Pancreas (tissue), 10 donors: ENCODE measurements at regions not wholly inside any gene's neighbourhood (a gene's known extent, or its start where the extent isn't known, plus 50 kb on each side); places are given as distances from the start of the nearest gene placed in this dataset.

Source experiments
- ATAC-seq, 4 donors: fragments of 200-7000 bp; cut with Tn5 transposase; one replicate each; pipeline versions ENCODE4 v1.8.0 to v1.9.1; 2020; ENCODE audit warnings: mild to moderate bottlenecking in 4 of 4, moderate library complexity in 4 of 4
- DNase-seq, 6 donors: peaks; one replicate each; pipeline ENCODE4 v3.0.0-alpha.2; 2020
- FAIRE-seq: peaks from 2 replicates; lab custom pipeline; 2012; peaks lifted over from hg19 to GRCh38; lab: Jason Lieb, UNC
- H3K27ac ChIP-seq, 4 donors: fragments of 200-600 bp; sonication (generic); 1 replicate in 3 of 4; 2 replicates in 1 of 4; pipeline versions ENCODE4 v1.5.0 to v1.8.0; 2020
- H3K27me3 ChIP-seq, 4 donors: fragments of 200-600 bp; one replicate each; pipeline ENCODE4 v1.8.0; 2021
- H3K36me3 ChIP-seq, 3 donors: fragments of 200-600 bp; sonication (generic) in 1 of 3; one replicate each; pipeline versions ENCODE4 v1.5.0 to v1.8.0; 2020 to 2021
- H3K4me1 ChIP-seq, 3 donors: fragments of 200-600 bp; one replicate each; pipeline ENCODE4 v1.8.0; 2021
- H3K4me3 ChIP-seq, 4 donors: fragments of 200-600 bp; sonication (generic) in 2 of 4; one replicate each; pipeline versions ENCODE4 v1.5.0 to v1.8.0; 2020 to 2021
- H3K9me3 ChIP-seq, 4 donors: fragments of 200-600 bp; one replicate each; pipeline ENCODE4 v1.8.0; 2021
- WGBS, 2 donors: extraction: QIAGEN DNeasy Blood & Tissue Kit; methylation state at CpG; one replicate each; pipeline ENCODE4 v1.1.7; 2013; 5-methylcytosine and 5-hydroxymethylcytosine counted together
- intact Hi-C, 3 donors: fragments of 100-400 bp; cut with DNase I; formaldehyde crosslinking; loops; one replicate each; pipeline versions ENCODE4 v1.11.1 to v1.14.2; 2022
- TF ChIP-seq, protein P1 (sequence below), 4 donors: fragments of 200-600 bp; sonication (generic) in 3 of 4; IDR thresholded peaks; one replicate each; pipeline versions ENCODE4 v1.5.0 to v1.8.0; 2021; ENCODE audit warnings: antibody characterized with exemption in 4 of 4
- donor health status: healthy with polysubstance abuse.
- donor health status: DM: no; HTN: no; CAD: no; lungs with moderate emphysema.
- donor health status: DM: no; HTN: no; CAD: no.
- donor health status: control.
- donor health status: control.
- donor health status: Bipolar disorder and iron deficiency.
- donor health status: DM: yes; HTN: yes; CAD: no.
- donor health status: DM: no; HTN: no; CAD: no.
- donor health status: DM: no; HTN: no; CAD: no.
- donor health status: DM: yes; HTN: yes; CAD: no.

- TF ChIP-seq, protein P1, sequence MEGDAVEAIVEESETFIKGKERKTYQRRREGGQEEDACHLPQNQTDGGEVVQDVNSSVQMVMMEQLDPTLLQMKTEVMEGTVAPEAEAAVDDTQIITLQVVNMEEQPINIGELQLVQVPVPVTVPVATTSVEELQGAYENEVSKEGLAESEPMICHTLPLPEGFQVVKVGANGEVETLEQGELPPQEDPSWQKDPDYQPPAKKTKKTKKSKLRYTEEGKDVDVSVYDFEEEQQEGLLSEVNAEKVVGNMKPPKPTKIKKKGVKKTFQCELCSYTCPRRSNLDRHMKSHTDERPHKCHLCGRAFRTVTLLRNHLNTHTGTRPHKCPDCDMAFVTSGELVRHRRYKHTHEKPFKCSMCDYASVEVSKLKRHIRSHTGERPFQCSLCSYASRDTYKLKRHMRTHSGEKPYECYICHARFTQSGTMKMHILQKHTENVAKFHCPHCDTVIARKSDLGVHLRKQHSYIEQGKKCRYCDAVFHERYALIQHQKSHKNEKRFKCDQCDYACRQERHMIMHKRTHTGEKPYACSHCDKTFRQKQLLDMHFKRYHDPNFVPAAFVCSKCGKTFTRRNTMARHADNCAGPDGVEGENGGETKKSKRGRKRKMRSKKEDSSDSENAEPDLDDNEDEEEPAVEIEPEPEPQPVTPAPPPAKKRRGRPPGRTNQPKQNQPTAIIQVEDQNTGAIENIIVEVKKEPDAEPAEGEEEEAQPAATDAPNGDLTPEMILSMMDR (IDR thresholded peaks at IDR 0.05), result no peak
- H3K27me3 ChIP-seq, result no peaks in the 10 kb centered on the region
- no peak for FAIRE-seq
- H3K27ac ChIP-seq, result no peak overlapping the region
- no peak for DNase-seq
- 90 to 97% methylated on average over 1 of the region's 1 CpG for WGBS, 2 donors
- no peaks in the 10 kb centered on the region for H3K36me3 ChIP-seq
- H3K4me3 ChIP-seq, result no peak overlapping the region
- intact Hi-C loops, result no loop called here
- no peak for ATAC-seq
- H3K4me1 ChIP-seq, result no peaks in the 10 kb centered on the region
- no peaks in the 10 kb centered on the region for H3K9me3 ChIP-seq
These were observed 161.6 kb downstream of the RDH14 start for GRCh38 chr2:18398833-18399232.

GRCh38 chr2:18396329-18397010, 164.0 kb downstream of the RDH14 start:
- no peak for FAIRE-seq
- ATAC-seq, result no peak
- H3K27ac ChIP-seq, result no peak overlapping the region
- no peaks in the 10 kb centered on the region for H3K9me3 ChIP-seq
- WGBS, 2 donors, result 59 to 62% methylated on average over 9 of the region's 9 CpGs
- TF ChIP-seq, protein P1 (IDR thresholded peaks at IDR 0.05), result no peak
- no peaks in the 10 kb centered on the region for H3K4me1 ChIP-seq
- no peaks in the 10 kb centered on the region for H3K27me3 ChIP-seq
- H3K4me3 ChIP-seq, result no peak overlapping the region
- no peaks in the 10 kb centered on the region for H3K36me3 ChIP-seq
- no peak for DNase-seq
- intact Hi-C loops, result no loop called here

- Histone ChIP-seq H3K27ac (no peak overlapping the region), H3K4me1 (no peaks in the 10 kb centered on the region), H3K9me3 (no peaks in the 10 kb centered on the region), H3K4me3 (no peak overlapping the region), H3K36me3 (no peaks in the 10 kb centered on the region), H3K27me3 (no peaks in the 10 kb centered on the region)
- FAIRE-seq, result no peak
- no peak for ATAC-seq
- DNase-seq, result no peak
- 75 to 83% methylated on average over 5 of the region's 5 CpGs for WGBS, 2 donors
- TF ChIP-seq, protein P1 (IDR thresholded peaks at IDR 0.05), result no peak
- intact Hi-C loops, result no loop called here
These were observed 164.9 kb downstream of the RDH14 start for GRCh38 chr2:18395555-18395954.

GRCh38 chr2:18387441-18388206, 172.8 kb downstream of the RDH14 start:
- WGBS, 2 donors, result 49 to 57% methylated on average over 15 of the region's 15 CpGs

More at GRCh38 chr2:18387441-18388206, 172.8 kb downstream of the RDH14 start:
- H3K4me1 ChIP-seq, result no peaks in the 10 kb centered on the region
- H3K27ac ChIP-seq, result no peak overlapping the region
- ATAC-seq (peak; percentile 66 to 98 (median 94)), FAIRE-seq (no peak), DNase-seq (peak; percentile 54 to 83 (median 76))
- intact Hi-C loops, result loop anchor here in 1 of 3 donors (10.0 kb wide), 1 partner anchor 533 kb away; no protein-coding TSS in a partner anchor
- H3K36me3 ChIP-seq, result no peaks in the 10 kb centered on the region
- no peaks in the 10 kb centered on the region for H3K9me3 ChIP-seq
- TF ChIP-seq, protein P1 (IDR thresholded peaks at IDR 0.05), result peak; percentile 92 to 98 (median 96)
- H3K27me3 ChIP-seq, result no peaks in the 10 kb centered on the region
- H3K4me3 ChIP-seq, result no peak overlapping the region
